ENCODE measurements at regions not wholly inside any gene's neighbourhood (a gene's known extent, or its start where the extent isn't known, plus 50 kb on each side); places are given as distances from the start of the nearest gene placed in this dataset.
A peak's percentile ranks its signal among the peaks of the same experiment; 100 is the strongest.

DNA sequence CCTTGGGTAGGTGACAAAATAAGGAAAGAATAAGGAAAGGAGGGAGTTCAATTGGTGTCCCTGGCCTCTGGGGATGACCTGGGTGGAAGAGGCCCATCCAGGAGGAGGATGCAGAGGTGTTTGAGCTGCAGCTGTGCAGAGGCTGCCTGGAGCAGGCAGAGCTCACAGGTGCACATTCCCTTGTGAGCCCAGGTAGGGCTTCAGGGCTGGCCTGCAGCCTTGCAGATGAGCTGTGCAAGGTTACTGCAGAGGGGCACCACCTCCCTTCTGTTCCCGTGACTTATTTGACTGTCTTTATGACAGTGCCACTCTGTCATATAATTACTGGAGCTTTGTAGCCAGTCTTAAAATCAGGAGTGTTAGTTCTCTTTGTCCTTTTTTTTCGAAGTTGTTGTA lies 263.2 kb upstream of the HS6ST1 start:
- Histone ChIP-seq H3K27ac (ENCODE audit: low read depth in 1 of 2, low read length in 2 of 2) (no peak overlapping the region), H3K4me1 (ENCODE audit: insufficient read depth, low read length) (no peaks in the 10 kb centered on the region), H3K4me3 (ENCODE audit: low read length) (no peak overlapping the region), H3K27me3 (ENCODE audit: control insufficient read depth in 1 of 2, insufficient read depth in 2 of 2, low read length in 2 of 2) (no peaks in the 10 kb centered on the region), H3K9me3 (ENCODE audit: control insufficient read depth in 1 of 2, insufficient read depth in 1 of 2, low read length in 2 of 2) (peaks cover 0 to 4% of the 10 kb centered on the region in 2 experiments), H3K36me3 (ENCODE audit: insufficient read depth, low read length) (no peaks in the 10 kb centered on the region)
- ATAC-seq (ENCODE audit: poor library complexity) (no peak), DNase-seq (peak in 1 of 14 experiments; percentile 11)
- no peak overlapping the region for H3K4me3 Mint-ChIP-seq
- no peaks in the 10 kb centered on the region for H3K27me3 Mint-ChIP-seq
- CTCF ChIA-PET = no interaction called here
- no peak for TF ChIP-seq CTCF (IDR thresholded peaks at IDR 0.05)
- H3K36me3 Mint-ChIP-seq (ENCODE audit: low read depth) = no peaks in the 10 kb centered on the region
- POLR2A ChIA-PET = no interaction called here
- no peak overlapping the region for H3K27ac Mint-ChIP-seq
- intact Hi-C loops (cut with DNase I, micrococcal nuclease) = no loop called here
- peaks cover 2% of the 10 kb centered on the region for H3K9me3 Mint-ChIP-seq
- no peaks in the 10 kb centered on the region for H3K4me1 Mint-ChIP-seq (ENCODE audit: low read depth)

GRCh38 chr2:128584296-128584890 lies 265.7 kb upstream of the HS6ST1 start:
- Mint-ChIP-seq H3K4me3 (no peak overlapping the region), H3K27me3 (no peaks in the 10 kb centered on the region), H3K36me3 (ENCODE audit: low read depth) (no peaks in the 10 kb centered on the region), H3K9me3 (peaks cover 2% of the 10 kb centered on the region), H3K4me1 (ENCODE audit: low read depth) (no peaks in the 10 kb centered on the region), H3K27ac (no peak overlapping the region)
- Histone ChIP-seq H3K36me3 (ENCODE audit: insufficient read depth, low read length) (no peaks in the 10 kb centered on the region), H3K4me3 (ENCODE audit: low read length) (no peak overlapping the region), H3K4me1 (ENCODE audit: insufficient read depth, low read length) (no peaks in the 10 kb centered on the region), H3K9me3 (ENCODE audit: control insufficient read depth in 1 of 2, insufficient read depth in 1 of 2, low read length in 2 of 2) (peaks cover 0 to 4% of the 10 kb centered on the region in 2 experiments), H3K27me3 (ENCODE audit: control insufficient read depth in 1 of 2, insufficient read depth in 2 of 2, low read length in 2 of 2) (no peaks in the 10 kb centered on the region), H3K27ac (ENCODE audit: low read depth in 1 of 2, low read length in 2 of 2) (no peak overlapping the region)
- POLR2A ChIA-PET = no interaction called here
- no peak for TF ChIP-seq CTCF (IDR thresholded peaks at IDR 0.05)
- intact Hi-C loops (cut with DNase I, micrococcal nuclease) = no loop called here
- CTCF ChIA-PET = no interaction called here
- DNase-seq (no peak), ATAC-seq (ENCODE audit: poor library complexity) (no peak)

- Mint-ChIP-seq H3K9me3 (peaks cover 2% of the 10 kb centered on the region), H3K36me3 (ENCODE audit: low read depth) (no peaks in the 10 kb centered on the region), H3K27me3 (no peaks in the 10 kb centered on the region), H3K4me3 (no peak overlapping the region), H3K27ac (no peak overlapping the region), H3K4me1 (ENCODE audit: low read depth) (no peaks in the 10 kb centered on the region)
- Histone ChIP-seq H3K36me3 (ENCODE audit: insufficient read depth, low read length) (no peaks in the 10 kb centered on the region), H3K27ac (ENCODE audit: low read depth in 1 of 2, low read length in 2 of 2) (no peak overlapping the region), H3K4me3 (ENCODE audit: low read length) (no peak overlapping the region), H3K27me3 (ENCODE audit: control insufficient read depth in 1 of 2, insufficient read depth in 2 of 2, low read length in 2 of 2) (no peaks in the 10 kb centered on the region), H3K4me1 (ENCODE audit: insufficient read depth, low read length) (no peaks in the 10 kb centered on the region), H3K9me3 (ENCODE audit: control insufficient read depth in 1 of 2, insufficient read depth in 1 of 2, low read length in 2 of 2) (peaks cover 3 to 4% of the 10 kb centered on the region in 2 experiments)
- DNase-seq (no peak), ATAC-seq (ENCODE audit: poor library complexity) (no peak)
- POLR2A ChIA-PET = no interaction called here
- intact Hi-C loops (cut with DNase I, micrococcal nuclease) = no loop called here
- no peak for TF ChIP-seq CTCF (IDR thresholded peaks at IDR 0.05)
- CTCF ChIA-PET = no interaction called here
Observed at GRCh38 chr2:128585706-128586105, 267.0 kb upstream of the HS6ST1 start.

All from CD4-positive, alpha-beta T cell (primary cell).